ENCODE measurements at regions not wholly inside any gene's neighbourhood (a gene's known extent, or its start where the extent isn't known, plus 50 kb on each side); places are given as distances from the start of the nearest gene placed in this dataset.

DNA sequence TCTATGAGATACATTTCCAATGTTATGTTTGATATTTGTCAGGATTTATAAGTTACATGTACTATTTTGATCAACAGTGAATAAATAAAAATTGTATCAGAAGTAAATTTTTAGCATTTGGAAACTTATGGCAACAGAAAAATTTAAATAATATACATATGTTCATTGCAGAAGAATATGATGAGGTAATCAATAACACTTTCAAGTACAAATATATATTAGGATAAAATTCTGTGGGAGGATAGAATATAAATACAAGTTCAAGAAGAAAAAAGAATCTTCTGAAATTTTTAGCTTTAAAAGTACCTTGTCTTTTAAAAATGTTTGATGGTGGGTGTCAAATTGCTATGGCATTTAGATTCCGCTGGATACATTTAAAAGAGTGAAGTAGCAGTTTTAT lies 102.8 kb upstream of the MUCL1 start:
- H3K9me3 ChIP-seq (replicated peaks; ENCODE audit: control insufficient read depth, low read depth, low read length) = no peaks in the 10 kb centered on the region
- DNase-seq = no peak

DNA sequence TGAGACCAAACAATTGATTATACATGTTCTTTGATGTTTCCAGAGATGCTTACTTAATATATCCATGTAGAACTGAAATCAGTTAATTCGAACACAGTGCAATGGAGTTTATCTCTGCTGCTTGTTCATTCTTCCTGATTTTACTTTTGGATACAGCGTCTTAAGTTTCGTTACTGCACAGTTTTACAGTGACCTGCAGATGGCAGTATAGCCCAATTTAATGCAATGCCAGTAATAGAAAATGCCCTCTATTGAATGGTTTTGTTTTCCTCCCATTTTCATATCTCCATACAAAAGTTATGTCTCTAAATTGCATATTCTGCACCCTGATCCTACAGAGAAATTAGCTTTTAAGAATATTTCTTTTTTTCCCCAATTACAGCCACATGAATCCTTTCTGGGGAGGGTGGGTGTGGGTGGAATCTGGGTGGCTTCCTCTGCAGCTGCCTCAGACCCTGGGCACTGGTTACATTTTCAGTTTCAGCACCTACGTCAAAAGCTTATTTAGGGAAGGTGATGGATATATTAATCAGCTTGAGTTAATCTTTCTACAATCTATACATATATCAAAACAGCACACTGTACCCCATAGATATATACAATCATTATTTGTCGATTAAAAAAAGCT lies 101.1 kb upstream of the DCD start:
- WGBS (ENCODE audit: insufficient coverage) = no CpG with 5 or more reads among the region's 5 CpGs
- Histone ChIP-seq H3K4me1 (ENCODE audit: control insufficient read depth, insufficient read depth, low read length) (no peaks in the 10 kb centered on the region), H3K27ac (ENCODE audit: low read length) (no peak overlapping the region), H3K4me3 (ENCODE audit: low read length) (no peak overlapping the region), H3K36me3 (ENCODE audit: control insufficient read depth, insufficient read depth, low read length) (no peaks in the 10 kb centered on the region), H3K9me3 (replicated peaks; ENCODE audit: control insufficient read depth, low read depth, low read length) (no peaks in the 10 kb centered on the region), H3K27me3 (ENCODE audit: control insufficient read depth, insufficient read depth, low read length) (no peaks in the 10 kb centered on the region)
- DNase-seq = peak; percentile 72

More for the DNA sequence above, 102.8 kb upstream of the MUCL1 start:
- H3K36me3 ChIP-seq (ENCODE audit: control insufficient read depth, insufficient read depth, low read length) = no peaks in the 10 kb centered on the region
- H3K4me3 ChIP-seq (ENCODE audit: low read length) = no peak overlapping the region
- WGBS (ENCODE audit: insufficient coverage) = no CpG with 5 or more reads among the region's 1 CpG
- H3K4me1 ChIP-seq (ENCODE audit: control insufficient read depth, insufficient read depth, low read length) = no peaks in the 10 kb centered on the region
- no peaks in the 10 kb centered on the region for H3K27me3 ChIP-seq (ENCODE audit: control insufficient read depth, insufficient read depth, low read length)
- H3K27ac ChIP-seq (ENCODE audit: low read length) = no peak overlapping the region

DNA sequence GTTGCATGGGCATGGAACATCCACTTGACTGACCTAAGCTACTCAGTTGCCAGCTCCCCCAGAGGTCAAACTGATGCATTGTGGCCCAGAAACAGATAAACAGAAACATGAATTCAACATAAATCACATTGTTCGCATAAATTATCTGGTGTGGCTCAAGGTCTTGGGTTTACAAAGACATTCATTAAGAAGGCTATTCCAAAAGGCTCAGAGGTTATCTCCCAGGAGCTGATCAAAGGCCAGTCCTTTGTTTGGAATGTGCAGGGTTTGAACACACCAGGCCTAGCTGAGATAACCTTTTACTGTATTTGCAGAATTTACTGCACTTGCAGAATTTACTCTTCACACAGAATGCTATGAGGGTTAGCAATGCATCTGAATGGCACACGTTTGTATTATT lies 96.4 kb upstream of the DCD start:
- no peaks in the 10 kb centered on the region for H3K4me1 ChIP-seq (ENCODE audit: control insufficient read depth, insufficient read depth, low read length)
- H3K27ac ChIP-seq (ENCODE audit: low read length) = no peak overlapping the region
- no peaks in the 10 kb centered on the region for H3K27me3 ChIP-seq (ENCODE audit: control insufficient read depth, insufficient read depth, low read length)
- H3K4me3 ChIP-seq (ENCODE audit: low read length) = no peak overlapping the region
- H3K36me3 ChIP-seq (ENCODE audit: control insufficient read depth, insufficient read depth, low read length) = no peaks in the 10 kb centered on the region
- H3K9me3 ChIP-seq (replicated peaks; ENCODE audit: control insufficient read depth, low read depth, low read length) = no peaks in the 10 kb centered on the region
- WGBS (ENCODE audit: insufficient coverage) = 67% methylated on average over 1 of the region's 2 CpGs
- DNase-seq = no peak

DNA sequence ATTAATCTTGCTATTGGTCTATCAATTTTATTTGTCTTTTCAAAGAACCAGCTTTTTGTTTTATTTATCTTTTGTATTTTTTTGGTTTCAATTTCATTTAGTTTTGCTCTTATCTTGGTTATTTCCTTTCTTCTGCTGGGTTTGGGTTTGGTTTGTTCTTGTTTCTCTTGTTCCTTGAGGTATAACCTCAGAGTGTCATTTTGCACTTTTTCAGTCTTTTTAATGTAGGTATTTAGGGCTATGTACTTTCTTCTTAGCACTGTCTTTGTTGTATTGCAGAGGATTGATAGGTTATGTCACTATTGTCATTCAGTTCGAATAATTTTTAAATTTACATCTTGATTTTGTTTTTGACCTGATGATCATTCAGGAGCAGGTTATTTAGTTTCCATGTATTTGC lies 92.7 kb upstream of the DCD start:
- no peak for DNase-seq
- no CpG with 5 or more reads among the region's 1 CpG for WGBS (ENCODE audit: insufficient coverage)
- no peak overlapping the region for H3K4me3 ChIP-seq (ENCODE audit: low read length)
- no peak overlapping the region for H3K27ac ChIP-seq (ENCODE audit: low read length)
- H3K9me3 ChIP-seq (replicated peaks; ENCODE audit: control insufficient read depth, low read depth, low read length) = no peaks in the 10 kb centered on the region
- no peaks in the 10 kb centered on the region for H3K4me1 ChIP-seq (ENCODE audit: control insufficient read depth, insufficient read depth, low read length)
- no peaks in the 10 kb centered on the region for H3K27me3 ChIP-seq (ENCODE audit: control insufficient read depth, insufficient read depth, low read length)
- H3K36me3 ChIP-seq (ENCODE audit: control insufficient read depth, insufficient read depth, low read length) = no peaks in the 10 kb centered on the region

DNA sequence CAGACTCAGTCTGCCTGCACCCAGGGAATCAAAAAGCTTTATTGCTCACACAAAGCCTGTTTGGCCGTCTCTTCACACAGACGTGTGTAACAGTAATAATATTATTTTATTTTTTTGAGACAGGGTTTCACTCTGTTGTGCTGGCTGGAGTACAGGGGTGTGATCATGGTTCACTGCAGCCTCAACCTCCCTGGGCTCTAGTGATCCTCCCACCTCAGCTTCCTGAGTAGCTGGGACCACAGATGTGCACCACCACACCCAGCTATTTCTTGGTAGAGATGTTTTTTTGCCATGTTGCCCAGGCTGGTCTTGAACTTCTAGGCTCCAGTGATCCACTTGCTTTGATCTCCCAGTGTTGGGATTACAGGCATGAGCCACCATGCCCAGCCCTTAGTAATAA lies 88.4 kb upstream of the DCD start:
- no peaks in the 10 kb centered on the region for H3K9me3 ChIP-seq (replicated peaks; ENCODE audit: control insufficient read depth, low read depth, low read length)
- no peak overlapping the region for H3K27ac ChIP-seq (ENCODE audit: low read length)
- no peaks in the 10 kb centered on the region for H3K36me3 ChIP-seq (ENCODE audit: control insufficient read depth, insufficient read depth, low read length)
- H3K27me3 ChIP-seq (ENCODE audit: control insufficient read depth, insufficient read depth, low read length) = no peaks in the 10 kb centered on the region
- no peak for DNase-seq
- no peaks in the 10 kb centered on the region for H3K4me1 ChIP-seq (ENCODE audit: control insufficient read depth, insufficient read depth, low read length)
- no CpG with 5 or more reads among the region's 2 CpGs for WGBS (ENCODE audit: insufficient coverage)
- no peak overlapping the region for H3K4me3 ChIP-seq (ENCODE audit: low read length)

DNA sequence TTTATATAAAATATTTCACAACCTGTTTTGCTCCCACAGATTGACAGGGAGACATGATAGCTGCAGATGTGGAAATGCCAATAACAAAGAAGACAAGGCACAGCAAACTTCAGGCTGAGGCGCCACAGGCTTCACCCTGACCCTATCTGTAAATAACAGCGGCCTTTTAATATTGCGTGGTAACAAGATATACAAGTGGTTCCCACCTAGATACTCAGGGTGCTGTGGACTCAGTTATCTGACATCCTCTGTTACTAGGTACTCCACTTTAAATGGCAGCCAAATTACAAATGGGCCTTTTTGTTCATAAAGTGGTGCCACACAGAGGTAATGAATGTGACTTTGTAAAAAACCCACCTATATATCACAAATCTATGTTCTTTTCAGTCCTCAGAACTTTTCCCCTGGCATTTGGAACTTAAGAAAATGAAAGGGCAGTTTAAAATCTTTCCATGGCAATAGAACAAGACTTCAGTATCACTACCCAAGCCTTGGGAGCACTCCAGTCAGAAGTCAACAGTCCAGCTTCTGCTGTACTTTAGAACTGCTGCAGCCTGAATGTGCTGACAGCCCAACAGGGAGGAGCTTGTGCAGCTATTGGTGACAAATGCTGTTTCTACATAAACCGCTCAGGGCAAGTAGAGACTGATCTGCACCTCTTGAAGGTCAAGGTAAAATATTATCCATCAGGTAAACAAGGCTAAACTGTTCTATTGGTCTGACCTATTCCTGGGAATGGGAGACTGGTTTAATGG lies 86.2 kb upstream of the DCD start:
- no peak for DNase-seq
- 100% methylated on average over 1 of the region's 4 CpGs for WGBS (ENCODE audit: insufficient coverage)
- Histone ChIP-seq H3K27ac (ENCODE audit: low read length) (no peak overlapping the region), H3K4me1 (ENCODE audit: control insufficient read depth, insufficient read depth, low read length) (no peaks in the 10 kb centered on the region), H3K36me3 (ENCODE audit: control insufficient read depth, insufficient read depth, low read length) (no peaks in the 10 kb centered on the region), H3K9me3 (replicated peaks; ENCODE audit: control insufficient read depth, low read depth, low read length) (no peaks in the 10 kb centered on the region), H3K27me3 (ENCODE audit: control insufficient read depth, insufficient read depth, low read length) (no peaks in the 10 kb centered on the region), H3K4me3 (ENCODE audit: low read length) (no peak overlapping the region)

DNA sequence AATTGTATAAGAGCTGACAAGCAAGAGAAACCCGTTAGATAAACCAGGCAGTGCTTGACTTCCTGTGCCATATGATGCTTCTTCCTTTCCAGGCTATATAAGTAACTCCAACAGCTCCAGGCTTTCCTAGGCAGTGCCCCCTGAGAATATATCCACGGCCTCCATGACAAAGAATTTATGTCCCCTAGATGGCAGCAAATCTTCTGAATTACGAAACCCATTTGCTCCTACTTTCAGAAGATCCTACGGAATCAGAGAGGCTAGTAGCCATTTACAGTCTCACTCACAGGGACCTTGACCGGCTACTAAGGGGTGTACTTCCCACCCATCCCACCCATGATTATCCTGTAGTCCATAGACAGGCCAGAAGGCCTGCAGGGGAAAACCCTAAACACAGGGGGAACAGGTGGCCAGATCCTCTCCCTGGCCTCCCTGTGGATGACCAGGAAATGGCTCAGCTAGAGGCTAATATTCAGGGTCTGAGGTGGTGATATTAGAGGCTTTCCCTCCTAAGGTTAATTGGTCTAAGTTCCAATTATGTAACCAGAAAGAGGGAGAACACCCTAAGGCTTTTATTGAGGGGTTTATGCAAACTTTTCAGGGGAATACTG lies 77.2 kb upstream of the DCD start:
- 9% methylated on average over 1 of the region's 5 CpGs for WGBS (ENCODE audit: insufficient coverage)
- H3K4me1 ChIP-seq (ENCODE audit: control insufficient read depth, insufficient read depth, low read length) = no peaks in the 10 kb centered on the region
- DNase-seq = peak; percentile 18
- H3K36me3 ChIP-seq (ENCODE audit: control insufficient read depth, insufficient read depth, low read length) = no peaks in the 10 kb centered on the region
- no peaks in the 10 kb centered on the region for H3K9me3 ChIP-seq (replicated peaks; ENCODE audit: control insufficient read depth, low read depth, low read length)
- no peaks in the 10 kb centered on the region for H3K27me3 ChIP-seq (ENCODE audit: control insufficient read depth, insufficient read depth, low read length)
- no peak overlapping the region for H3K4me3 ChIP-seq (ENCODE audit: low read length)
- H3K27ac ChIP-seq (ENCODE audit: low read length) = no peak overlapping the region

DNA sequence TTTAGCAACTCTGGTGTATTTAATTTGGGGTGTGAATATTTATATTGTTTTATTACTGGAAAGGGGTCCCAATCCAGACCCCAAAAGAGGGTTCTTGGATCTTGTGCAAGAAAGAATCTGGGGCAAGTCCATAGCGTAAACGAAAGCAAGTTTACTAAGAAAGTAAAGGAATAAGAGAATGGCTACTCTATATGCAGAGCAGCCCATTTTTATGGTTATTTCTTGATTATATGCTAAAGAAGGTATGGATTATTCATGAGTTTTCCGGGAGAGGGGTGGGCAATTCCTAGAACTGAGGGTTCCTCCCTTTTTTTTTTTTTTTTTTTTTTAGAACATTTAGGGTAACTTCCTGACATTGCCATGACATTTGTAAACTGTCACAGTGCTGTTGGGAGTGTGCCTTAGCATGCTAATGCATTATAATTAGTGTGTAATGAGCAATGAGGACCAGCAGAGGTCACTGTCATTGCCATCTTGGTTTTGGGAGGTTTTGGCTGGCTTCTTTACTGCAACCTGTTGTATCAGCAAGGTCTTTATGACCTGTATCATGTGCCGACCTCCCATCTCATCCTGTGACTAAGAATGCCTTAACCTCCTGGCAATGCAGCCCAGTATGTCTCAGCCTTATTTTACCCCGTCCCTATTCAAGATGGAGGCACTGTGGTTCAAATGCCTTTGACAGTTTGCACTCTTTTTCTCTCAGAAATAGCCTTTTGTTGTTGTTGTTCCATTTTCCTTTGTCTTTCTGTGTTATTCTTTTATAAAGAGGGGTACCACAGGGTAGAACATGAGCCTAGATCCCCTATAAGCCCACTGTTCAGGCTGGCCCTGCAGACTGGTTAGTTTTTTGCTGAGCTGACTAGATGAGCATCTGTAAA lies 75.5 kb upstream of the DCD start:
- no peak overlapping the region for H3K27ac ChIP-seq (ENCODE audit: low read length)
- no peak overlapping the region for H3K4me3 ChIP-seq (ENCODE audit: low read length)
- peak; percentile 5 for DNase-seq
- H3K27me3 ChIP-seq (ENCODE audit: control insufficient read depth, insufficient read depth, low read length) = no peaks in the 10 kb centered on the region
- H3K36me3 ChIP-seq (ENCODE audit: control insufficient read depth, insufficient read depth, low read length) = no peaks in the 10 kb centered on the region
- WGBS (ENCODE audit: insufficient coverage) = 46% methylated on average over 2 of the region's 5 CpGs
- no peaks in the 10 kb centered on the region for H3K9me3 ChIP-seq (replicated peaks; ENCODE audit: control insufficient read depth, low read depth, low read length)
- no peaks in the 10 kb centered on the region for H3K4me1 ChIP-seq (ENCODE audit: control insufficient read depth, insufficient read depth, low read length)

DNA sequence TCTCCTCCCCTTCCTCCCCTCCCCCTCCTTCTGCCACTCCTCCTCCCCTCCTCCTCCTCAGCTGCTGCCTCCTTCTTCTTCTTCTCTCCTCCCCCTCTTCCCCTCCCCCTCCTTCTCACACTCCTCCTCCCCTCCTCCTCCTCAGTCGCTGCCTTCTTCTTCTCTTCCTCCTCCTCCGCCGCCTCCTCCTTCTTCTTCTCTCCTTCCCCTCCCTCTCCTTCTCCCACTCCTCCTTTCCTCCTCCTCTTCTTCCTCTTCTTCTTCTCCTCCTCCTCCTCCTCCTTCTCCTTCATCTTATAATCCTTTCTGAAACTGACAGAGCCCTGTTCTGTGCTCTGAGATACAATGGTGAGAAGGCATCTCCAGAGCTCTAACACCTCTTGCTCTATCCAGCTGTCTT lies 73.1 kb upstream of the DCD start:
- Histone ChIP-seq H3K27me3 (ENCODE audit: control insufficient read depth, insufficient read depth, low read length) (no peaks in the 10 kb centered on the region), H3K36me3 (ENCODE audit: control insufficient read depth, insufficient read depth, low read length) (no peaks in the 10 kb centered on the region), H3K4me3 (ENCODE audit: low read length) (no peak overlapping the region), H3K4me1 (ENCODE audit: control insufficient read depth, insufficient read depth, low read length) (no peaks in the 10 kb centered on the region), H3K9me3 (replicated peaks; ENCODE audit: control insufficient read depth, low read depth, low read length) (no peaks in the 10 kb centered on the region), H3K27ac (ENCODE audit: low read length) (no peak overlapping the region)
- WGBS (ENCODE audit: insufficient coverage) = 74% methylated on average over 3 of the region's 3 CpGs
- DNase-seq = no peak

DNA sequence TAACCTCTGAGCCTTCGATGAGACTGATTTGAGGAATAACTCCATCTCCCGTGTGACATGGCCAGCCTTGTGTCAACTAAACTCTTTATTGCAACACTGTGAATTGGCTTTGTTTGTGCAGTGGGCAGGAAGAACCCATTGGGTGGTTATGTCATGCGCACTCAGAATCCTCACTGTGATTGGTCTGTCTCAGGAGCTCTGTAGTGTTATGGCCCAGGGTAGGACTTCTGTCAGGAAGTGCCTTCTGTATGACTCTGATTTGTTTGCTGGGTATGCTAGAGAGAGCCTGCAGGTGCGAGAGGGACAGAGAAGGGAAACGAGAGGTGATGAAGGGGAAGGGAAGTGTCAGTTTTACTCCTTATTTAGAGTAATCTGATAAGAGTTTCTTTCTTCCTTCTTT lies 71.5 kb upstream of the DCD start:
- no peak overlapping the region for H3K27ac ChIP-seq (ENCODE audit: low read length)
- WGBS (ENCODE audit: insufficient coverage) = no CpG with 5 or more reads among the region's 5 CpGs
- no peaks in the 10 kb centered on the region for H3K4me1 ChIP-seq (ENCODE audit: control insufficient read depth, insufficient read depth, low read length)
- H3K9me3 ChIP-seq (replicated peaks; ENCODE audit: control insufficient read depth, low read depth, low read length) = no peaks in the 10 kb centered on the region
- no peak overlapping the region for H3K4me3 ChIP-seq (ENCODE audit: low read length)
- DNase-seq = no peak
- H3K36me3 ChIP-seq (ENCODE audit: control insufficient read depth, insufficient read depth, low read length) = no peaks in the 10 kb centered on the region
- H3K27me3 ChIP-seq (ENCODE audit: control insufficient read depth, insufficient read depth, low read length) = no peaks in the 10 kb centered on the region

Measured in muscle of leg (tissue), 3 donors.